Natural killer cell (primary cell): ENCODE measurements at regions not wholly inside any gene's neighbourhood (a gene's known extent, or its start where the extent isn't known, plus 50 kb on each side); places are given as distances from the start of the nearest gene placed in this dataset.

Experiments used
- ATAC-seq, 3 donors: fragments of 150-1000 bp in 2 of 3; fragments of 200-7000 bp in 1 of 3; cut with Tn5 transposase; 1 replicate in 1 of 3; 2 replicates in 2 of 3; pipeline ENCODE4 v1.10.0; 2021; ENCODE audit warnings: mild to moderate bottlenecking in 2 of 3, moderate library complexity in 2 of 3
- DNase-seq, 2 donors: peaks; one replicate each; pipeline versions ENCODE4 v3.0.0 to v3.0.0-alpha.2; 2013 to 2021; ENCODE audit warnings: mixed read lengths in 1 of 2
- H3K27ac ChIP-seq: one replicate; pipeline ENCODE4 v1.5.1; 2013; ENCODE audit warnings: mild to moderate bottlenecking, low read length
- H3K27me3 ChIP-seq: one replicate; pipeline ENCODE4 v1.6.1; 2013; ENCODE audit warnings: low read length; ENCODE audit not compliant: control insufficient read depth, insufficient read depth
- H3K36me3 ChIP-seq: one replicate; pipeline ENCODE4 v1.6.1; 2013; ENCODE audit warnings: low read length; ENCODE audit not compliant: control insufficient read depth, insufficient read depth
- H3K4me1 ChIP-seq: one replicate; pipeline ENCODE4 v1.6.1; 2013; ENCODE audit warnings: low read length; ENCODE audit not compliant: control insufficient read depth, insufficient read depth
- H3K4me3 ChIP-seq: one replicate; pipeline ENCODE4 v1.5.1; 2013; ENCODE audit warnings: low read length
- H3K9me3 ChIP-seq: one replicate; pipeline ENCODE4 v1.6.1; 2013; ENCODE audit warnings: low read length; ENCODE audit not compliant: control insufficient read depth, insufficient read depth
- H3K27ac Mint-ChIP-seq, 2 donors: one replicate each; pipeline ENCODE4 v1.8.0; 2022; ENCODE audit warnings: mild to moderate bottlenecking in 2 of 2, mixed read lengths in 2 of 2, moderate library complexity in 1 of 2
- H3K27me3 Mint-ChIP-seq, 2 donors: one replicate each; pipeline ENCODE4 v1.8.0; 2022; ENCODE audit warnings: low read depth in 2 of 2, mixed read lengths in 2 of 2
- H3K36me3 Mint-ChIP-seq: one replicate; pipeline ENCODE4 v1.8.0; 2022; ENCODE audit warnings: mixed read lengths
- H3K4me1 Mint-ChIP-seq, 2 donors: one replicate each; pipeline ENCODE4 v1.8.0; 2022; ENCODE audit warnings: mixed read lengths in 2 of 2
- H3K4me3 Mint-ChIP-seq: one replicate; pipeline ENCODE4 v1.8.0; 2022; ENCODE audit warnings: mild to moderate bottlenecking, moderate library complexity, mixed read lengths
- H3K9me3 Mint-ChIP-seq, 2 donors: one replicate each; pipeline ENCODE4 v1.8.0; 2022; ENCODE audit warnings: mixed read lengths in 2 of 2
- WGBS: methylation state at CpG from one replicate; pipeline ENCODE4 v1.1.7; 2013; ENCODE audit warnings: missing lambda C conversion rate; ENCODE audit not compliant: insufficient coverage; 5-methylcytosine and 5-hydroxymethylcytosine counted together
- intact Hi-C: fragments of 100-400 bp; cut with micrococcal nuclease; formaldehyde crosslinking; loops from one replicate; pipeline ENCODE4 v1.14.2; 2022
- TF ChIP-seq, protein P1 (sequence below): fragments of 200-600 bp; IDR thresholded peaks from one replicate; pipeline ENCODE4 v1.8.0; 2022; ENCODE audit warnings: antibody characterized with exemption

DNA sequence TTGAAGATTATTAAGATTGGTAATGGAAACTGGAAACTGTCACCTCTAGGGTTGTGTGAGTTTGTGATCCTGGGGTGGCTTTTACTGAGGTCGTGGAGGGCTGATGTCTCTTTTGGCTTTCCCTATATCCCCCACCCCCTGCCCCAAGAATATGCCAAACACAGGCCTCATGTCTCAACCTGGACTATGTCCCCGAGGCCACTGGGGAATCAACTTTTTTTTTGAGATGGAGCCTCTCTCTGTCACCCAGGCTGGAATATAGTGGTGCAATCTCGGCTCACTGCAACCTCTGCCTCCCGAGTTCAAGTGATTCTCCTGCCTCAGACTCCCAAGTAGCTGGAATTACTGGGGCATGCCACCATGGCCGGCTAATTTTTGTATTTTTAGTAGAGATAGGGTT is 83.3 kb upstream of the RALGAPA2 start:
- Mint-ChIP-seq H3K4me3 (no peak overlapping the region), H3K4me1 (no peaks in the 10 kb centered on the region), H3K36me3 (no peaks in the 10 kb centered on the region), H3K9me3 (no peaks in the 10 kb centered on the region), H3K27me3 (peaks cover 3 to 19% of the 10 kb centered on the region in 2 donors), H3K27ac (no peak overlapping the region)
- Histone ChIP-seq H3K27me3 (no peaks in the 10 kb centered on the region), H3K4me1 (no peaks in the 10 kb centered on the region), H3K27ac (no peak overlapping the region), H3K9me3 (no peaks in the 10 kb centered on the region), H3K36me3 (no peaks in the 10 kb centered on the region), H3K4me3 (no peak overlapping the region)
- TF ChIP-seq, protein P1, sequence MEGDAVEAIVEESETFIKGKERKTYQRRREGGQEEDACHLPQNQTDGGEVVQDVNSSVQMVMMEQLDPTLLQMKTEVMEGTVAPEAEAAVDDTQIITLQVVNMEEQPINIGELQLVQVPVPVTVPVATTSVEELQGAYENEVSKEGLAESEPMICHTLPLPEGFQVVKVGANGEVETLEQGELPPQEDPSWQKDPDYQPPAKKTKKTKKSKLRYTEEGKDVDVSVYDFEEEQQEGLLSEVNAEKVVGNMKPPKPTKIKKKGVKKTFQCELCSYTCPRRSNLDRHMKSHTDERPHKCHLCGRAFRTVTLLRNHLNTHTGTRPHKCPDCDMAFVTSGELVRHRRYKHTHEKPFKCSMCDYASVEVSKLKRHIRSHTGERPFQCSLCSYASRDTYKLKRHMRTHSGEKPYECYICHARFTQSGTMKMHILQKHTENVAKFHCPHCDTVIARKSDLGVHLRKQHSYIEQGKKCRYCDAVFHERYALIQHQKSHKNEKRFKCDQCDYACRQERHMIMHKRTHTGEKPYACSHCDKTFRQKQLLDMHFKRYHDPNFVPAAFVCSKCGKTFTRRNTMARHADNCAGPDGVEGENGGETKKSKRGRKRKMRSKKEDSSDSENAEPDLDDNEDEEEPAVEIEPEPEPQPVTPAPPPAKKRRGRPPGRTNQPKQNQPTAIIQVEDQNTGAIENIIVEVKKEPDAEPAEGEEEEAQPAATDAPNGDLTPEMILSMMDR: no peak
- WGBS: 85% methylated on average over 4 of the region's 5 CpGs
- ATAC-seq (no peak), DNase-seq (no peak)
- intact Hi-C loops: no loop called here

DNA sequence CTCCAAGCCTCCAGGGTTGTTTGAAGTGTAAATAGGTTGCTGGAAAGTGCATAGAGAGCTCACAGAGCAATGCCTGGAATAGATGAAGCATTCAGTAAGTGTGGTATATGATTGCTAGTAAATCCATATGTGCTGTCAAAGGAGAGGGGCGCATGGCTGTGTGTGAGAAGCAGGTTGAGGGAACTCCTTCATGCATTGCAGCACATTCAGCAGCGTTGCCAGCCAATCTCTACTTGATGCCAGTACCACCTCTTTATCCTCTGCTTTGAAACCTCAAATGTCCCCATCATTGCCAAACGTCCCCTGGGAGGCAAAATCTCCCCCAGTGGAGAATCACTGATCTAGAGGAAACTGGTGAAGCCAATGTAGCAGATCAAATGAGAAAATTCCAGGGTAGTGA is 82.7 kb upstream of the RALGAPA2 start:
- Histone ChIP-seq H3K4me3 (no peak overlapping the region), H3K4me1 (no peaks in the 10 kb centered on the region), H3K27ac (no peak overlapping the region), H3K36me3 (no peaks in the 10 kb centered on the region), H3K27me3 (no peaks in the 10 kb centered on the region), H3K9me3 (no peaks in the 10 kb centered on the region)
- no peaks in the 10 kb centered on the region for H3K36me3 Mint-ChIP-seq
- H3K4me3 Mint-ChIP-seq: no peak overlapping the region
- WGBS: 83% methylated on average over 3 of the region's 3 CpGs
- H3K9me3 Mint-ChIP-seq: no peaks in the 10 kb centered on the region
- TF ChIP-seq, protein P1: no peak
- H3K4me1 Mint-ChIP-seq: no peaks in the 10 kb centered on the region
- H3K27me3 Mint-ChIP-seq: peaks cover 3 to 19% of the 10 kb centered on the region in 2 donors
- intact Hi-C loops: no loop called here
- DNase-seq: no peak
- H3K27ac Mint-ChIP-seq: no peak overlapping the region
- ATAC-seq: no peak

DNA sequence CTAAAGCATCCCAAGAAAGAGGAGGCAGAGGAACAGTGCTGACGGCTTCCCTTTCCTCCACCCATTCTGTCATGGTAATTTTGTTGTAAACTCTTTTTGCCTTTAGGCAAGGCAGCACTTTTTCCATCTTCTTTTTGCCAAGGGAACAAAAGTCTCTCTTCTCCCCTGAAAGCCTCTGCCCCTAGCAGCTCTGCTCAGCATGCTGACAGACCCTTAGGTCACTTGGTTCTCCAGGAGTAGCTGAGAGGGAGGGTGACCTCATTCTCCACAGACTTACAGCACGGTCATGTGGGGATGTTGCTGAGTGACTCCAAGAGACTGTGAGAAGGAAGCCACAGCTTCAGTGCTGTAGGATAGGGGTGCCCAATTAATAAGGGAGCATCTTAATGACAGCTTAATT is 81.1 kb upstream of the RALGAPA2 start:
- H3K36me3 Mint-ChIP-seq: no peaks in the 10 kb centered on the region
- WGBS: 75% methylated on average over 2 of the region's 2 CpGs
- H3K27me3 ChIP-seq: no peaks in the 10 kb centered on the region
- ATAC-seq (no peak), DNase-seq (no peak)
- H3K4me3 ChIP-seq: no peak overlapping the region
- H3K27ac Mint-ChIP-seq: no peak overlapping the region
- no peaks in the 10 kb centered on the region for H3K9me3 ChIP-seq
- no peaks in the 10 kb centered on the region for H3K4me1 Mint-ChIP-seq
- no peaks in the 10 kb centered on the region for H3K4me1 ChIP-seq
- intact Hi-C loops: no loop called here
- H3K4me3 Mint-ChIP-seq: no peak overlapping the region
- H3K27me3 Mint-ChIP-seq: peaks cover 6 to 19% of the 10 kb centered on the region in 2 donors
- H3K36me3 ChIP-seq: no peaks in the 10 kb centered on the region
- H3K9me3 Mint-ChIP-seq: no peaks in the 10 kb centered on the region
- H3K27ac ChIP-seq: no peak overlapping the region
- TF ChIP-seq, protein P1: no peak
